CD14-positive monocyte (primary cell): ENCODE measurements at regions not wholly inside any gene's neighbourhood (a gene's known extent, or its start where the extent isn't known, plus 50 kb on each side); places are given as distances from the start of the nearest gene placed in this dataset.

ENCODE experiments used
- DNase-seq, 3 donors: peaks; one replicate each; pipeline ENCODE4 v3.0.0-alpha.2; 2011 to 2022
- H2AFZ ChIP-seq: 2 replicates; pipeline ENCODE4 v1.6.0; 2012; ENCODE audit warnings: mild to moderate bottlenecking, low read depth, low read length, inconsistent platforms; ENCODE audit not compliant: insufficient read depth, poor library complexity, severe bottlenecking
- H3K27ac ChIP-seq, 2 donors: 1 replicate in 1 of 2; 2 replicates in 1 of 2; pipeline ENCODE4 v1.5.1; 2012 to 2013; ENCODE audit warnings: low read length in 2 of 2, control low read depth in 1 of 2, inconsistent platforms in 1 of 2, low read depth in 1 of 2, mild to moderate bottlenecking in 1 of 2
- H3K27me3 ChIP-seq, 2 donors: one replicate each; pipeline versions ENCODE4 v1.6.0 to v1.6.1; 2011 to 2013; ENCODE audit warnings: low read length in 2 of 2; ENCODE audit not compliant: control insufficient read depth in 2 of 2, insufficient read depth in 2 of 2
- H3K36me3 ChIP-seq, 2 donors: replicated peaks in 1 of 2; 1 replicate in 1 of 2; 2 replicates in 1 of 2; pipeline versions ENCODE4 v1.5.1 to v1.6.1; 2012 to 2013; ENCODE audit warnings: low read length in 2 of 2, control low read depth in 1 of 2, inconsistent platforms in 1 of 2, mild to moderate bottlenecking in 1 of 2; ENCODE audit not compliant: insufficient read depth in 2 of 2, control insufficient read depth in 1 of 2
- H3K4me1 ChIP-seq, 2 donors: 1 replicate in 1 of 2; 2 replicates in 1 of 2; pipeline versions ENCODE4 v1.5.1 to v1.6.1; 2012 to 2013; ENCODE audit warnings: low read length in 2 of 2, control low read depth in 1 of 2, inconsistent platforms in 1 of 2, mild to moderate bottlenecking in 1 of 2, moderate library complexity in 1 of 2; ENCODE audit not compliant: insufficient read depth in 2 of 2, control insufficient read depth in 1 of 2
- H3K4me2 ChIP-seq: replicated peaks from 2 replicates; pipeline ENCODE3; 2012; ENCODE audit warnings: low read length, moderate library complexity, mild to moderate bottlenecking; ENCODE audit not compliant: poor library complexity, severe bottlenecking; ENCODE audit errors: extremely low read depth
- H3K4me3 ChIP-seq, 3 experiments: fragments of 200-600 bp in 1 of 3; sonication (generic) in 1 of 3; replicated peaks in 1 of 3; 1 replicate in 2 of 3; 2 replicates in 1 of 3; pipeline ENCODE4 v1.5.1; 2011 to 2013; ENCODE audit warnings: low read length in 3 of 3, mild to moderate bottlenecking in 3 of 3, control low read depth in 2 of 3, low read depth in 2 of 3, inconsistent platforms in 1 of 3, moderate library complexity in 1 of 3
- H3K79me2 ChIP-seq: 2 replicates; pipeline ENCODE4 v1.6.0; 2012; ENCODE audit warnings: mild to moderate bottlenecking, control low read depth, inconsistent platforms, low read length, moderate library complexity; ENCODE audit not compliant: insufficient read depth
- H3K9ac ChIP-seq: 2 replicates; pipeline ENCODE4 v1.6.0; 2017; ENCODE audit warnings: low read length, mild to moderate bottlenecking; ENCODE audit not compliant: insufficient read depth, poor library complexity, severe bottlenecking
- H3K9me3 ChIP-seq, 2 donors: replicated peaks in 1 of 2; 1 replicate in 1 of 2; 2 replicates in 1 of 2; pipeline versions ENCODE4 v1.5.1 to v1.6.1; 2012 to 2013; ENCODE audit warnings: low read length in 2 of 2, control low read depth in 1 of 2; ENCODE audit not compliant: control insufficient read depth in 1 of 2, insufficient read depth in 1 of 2
- H4K20me1 ChIP-seq: 2 replicates; pipeline ENCODE4 v1.6.0; 2012; ENCODE audit warnings: mild to moderate bottlenecking, low read length, control low read depth, moderate library complexity; ENCODE audit not compliant: insufficient read depth
- H3K27ac Mint-ChIP-seq, 7 donors: one replicate each; pipeline ENCODE4 v1.8.0; 2020; ENCODE audit warnings: mild to moderate bottlenecking in 7 of 7, mixed read lengths in 7 of 7, moderate library complexity in 6 of 7, inconsistent platforms in 2 of 7
- H3K27me3 Mint-ChIP-seq, 3 donors: one replicate each; pipeline ENCODE4 v1.8.0; 2021 to 2022; ENCODE audit warnings: low read depth in 3 of 3, mild to moderate bottlenecking in 3 of 3, mixed read lengths in 3 of 3, moderate library complexity in 3 of 3, inconsistent platforms in 1 of 3
- H3K36me3 Mint-ChIP-seq, 2 donors: one replicate each; pipeline ENCODE4 v1.8.0; 2020; ENCODE audit warnings: mixed read lengths in 2 of 2, inconsistent platforms in 1 of 2, mild to moderate bottlenecking in 1 of 2
- H3K4me1 Mint-ChIP-seq: one replicate; pipeline ENCODE4 v1.8.0; 2020; ENCODE audit warnings: mild to moderate bottlenecking, mixed read lengths
- H3K4me3 Mint-ChIP-seq, 2 donors: one replicate each; pipeline ENCODE4 v1.8.0; 2020; ENCODE audit warnings: mild to moderate bottlenecking in 2 of 2, mixed read lengths in 2 of 2, moderate library complexity in 1 of 2
- H3K9me3 Mint-ChIP-seq, 7 donors: one replicate each; pipeline ENCODE4 v1.8.0; 2020 to 2022; ENCODE audit warnings: mixed read lengths in 7 of 7, mild to moderate bottlenecking in 6 of 7, moderate library complexity in 6 of 7, inconsistent platforms in 2 of 7
- CTCF ChIP-seq: fragments of 200-600 bp; IDR thresholded peaks from one replicate; pipeline ENCODE4 v1.8.0; 2022; ENCODE audit warnings: antibody characterized with exemption, mild to moderate bottlenecking
- WGBS: methylation state at CpG from one replicate; pipeline ENCODE4 v1.1.5; 2013; ENCODE audit warnings: missing lambda C conversion rate; ENCODE audit not compliant: insufficient coverage; 5-methylcytosine and 5-hydroxymethylcytosine counted together
- intact Hi-C, 2 donors: fragments of 100-400 bp; cut with micrococcal nuclease; formaldehyde crosslinking; loops; one replicate each; pipeline versions ENCODE4 v1.15.0 to v1.15.1; 2023

- no peak overlapping the region for H3K4me2 ChIP-seq
- no peaks in the 10 kb centered on the region for H3K27me3 ChIP-seq
- no peak overlapping the region for H3K4me3 Mint-ChIP-seq
- peaks cover 0 to 8% (median 2%) of the 10 kb centered on the region in 7 donors for H3K9me3 Mint-ChIP-seq
- WGBS, result 98% methylated on average over 3 of the region's 3 CpGs
- H3K79me2 ChIP-seq, result no peaks in the 10 kb centered on the region
- H3K4me3 ChIP-seq, result no peak overlapping the region
- H3K27ac ChIP-seq, result no peak overlapping the region
- TF ChIP-seq CTCF, result no peak
- H3K9me3 ChIP-seq, result no peaks in the 10 kb centered on the region
- no peak for DNase-seq
- H3K4me1 Mint-ChIP-seq, result peaks cover 2% of the 10 kb centered on the region
- H3K27ac Mint-ChIP-seq, result no peak overlapping the region
- no peaks in the 10 kb centered on the region for H3K4me1 ChIP-seq
- H3K9ac ChIP-seq, result no peak overlapping the region
- H2AFZ ChIP-seq, result no peak overlapping the region
- no peaks in the 10 kb centered on the region for H3K27me3 Mint-ChIP-seq
- H3K36me3 Mint-ChIP-seq, result no peaks in the 10 kb centered on the region
- intact Hi-C loops, result no loop called here
- no peaks in the 10 kb centered on the region for H3K36me3 ChIP-seq
- no peaks in the 10 kb centered on the region for H4K20me1 ChIP-seq
Measured at GRCh38 chr4:158333820-158334219, 123.5 kb downstream of the TMEM144 start.

- Histone ChIP-seq H3K36me3 (no peaks in the 10 kb centered on the region), H3K4me3 (no peak overlapping the region), H2AFZ (no peak overlapping the region), H3K27me3 (no peaks in the 10 kb centered on the region), H3K9ac (no peak overlapping the region), H3K4me1 (no peaks in the 10 kb centered on the region), H4K20me1 (no peaks in the 10 kb centered on the region), H3K4me2 (no peak overlapping the region), H3K79me2 (no peaks in the 10 kb centered on the region), H3K9me3 (no peaks in the 10 kb centered on the region), H3K27ac (no peak overlapping the region)
- no peak overlapping the region for H3K4me3 Mint-ChIP-seq
- H3K36me3 Mint-ChIP-seq, result no peaks in the 10 kb centered on the region
- no peak overlapping the region for H3K27ac Mint-ChIP-seq
- intact Hi-C loops, result no loop called here
- TF ChIP-seq CTCF, result no peak
- no peaks in the 10 kb centered on the region for H3K4me1 Mint-ChIP-seq
- H3K9me3 Mint-ChIP-seq, result no peaks in the 10 kb centered on the region
- DNase-seq, result no peak
- WGBS, result no CpG with 5 or more reads among the region's 1 CpG
- no peaks in the 10 kb centered on the region for H3K27me3 Mint-ChIP-seq
Measured at GRCh38 chr4:158341896-158342295, 131.6 kb downstream of the TMEM144 start.
